ENCODE measurements at regions not wholly inside any gene's neighbourhood (a gene's known extent, or its start where the extent isn't known, plus 50 kb on each side); places are given as distances from the start of the nearest gene placed in this dataset.
"Not testable (repeated sequence)": the region's sequence is repeated elsewhere in the genome, so short reads cannot be mapped to it uniquely, and the experiment has no call there.

- FAIRE-seq (no peak), DNase-seq (ENCODE audit: low spot score) (no peak)
Measured at GRCh38 chr20:54984104-54984448, 508.7 kb downstream of the DOK5 start.

GRCh38 chr20:54983394-54984103, 508.2 kb downstream of the DOK5 start:
- FAIRE-seq; DNase-seq (ENCODE audit: low spot score): not testable (repeated sequence)

GRCh38 chr20:54981175-54981574, 505.8 kb downstream of the DOK5 start:
- DNase-seq (ENCODE audit: low spot score), result no peak
- no peak for FAIRE-seq

DNA sequence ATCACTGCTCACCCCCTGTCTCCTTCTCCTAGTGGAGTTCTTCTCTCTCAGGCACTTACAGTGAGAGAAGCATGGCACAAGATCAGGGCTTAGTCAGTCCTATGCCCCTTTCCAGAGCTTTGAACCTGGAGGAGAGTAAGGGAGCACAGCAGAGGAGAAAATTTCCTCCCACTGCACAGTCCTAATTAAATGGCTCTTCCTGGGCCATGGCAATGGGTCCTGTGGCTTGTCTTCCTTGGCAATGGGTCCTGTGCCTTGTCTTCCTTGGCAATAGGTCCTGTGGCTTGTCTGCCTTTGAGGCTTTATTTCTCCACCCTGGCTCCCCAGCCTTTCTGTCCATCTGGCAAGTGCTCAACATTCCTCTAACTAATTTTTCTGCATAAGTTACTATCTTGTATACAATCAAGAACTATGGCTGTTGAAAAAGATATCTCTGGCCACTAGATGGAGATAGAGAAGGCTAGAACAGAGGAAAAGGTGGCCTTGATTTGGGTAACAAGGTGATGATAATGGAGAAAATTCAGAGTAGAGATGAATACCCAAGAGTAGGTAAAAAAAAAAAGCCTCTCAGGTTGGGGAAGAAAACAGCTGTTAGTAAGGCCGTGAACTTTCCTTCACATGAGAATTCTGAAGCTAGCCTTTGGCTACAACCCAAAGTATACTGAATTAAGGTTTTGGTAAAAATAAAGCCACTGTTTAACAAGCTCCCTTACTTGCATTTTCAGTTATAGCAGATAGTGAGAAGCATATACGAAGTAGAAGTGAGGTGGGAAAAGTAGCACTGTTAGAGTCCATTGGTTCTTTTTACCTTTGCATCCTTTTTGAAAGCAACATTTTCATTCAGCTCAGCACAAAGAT, 504.9 kb downstream of the DOK5 start:
- FAIRE-seq (peak; percentile 89), DNase-seq (ENCODE audit: low spot score) (peak; percentile 55)

- no peak for DNase-seq (ENCODE audit: low spot score)
- no peak for FAIRE-seq
Measured at GRCh38 chr20:54950304-54950703, 474.9 kb downstream of the DOK5 start.

DNA sequence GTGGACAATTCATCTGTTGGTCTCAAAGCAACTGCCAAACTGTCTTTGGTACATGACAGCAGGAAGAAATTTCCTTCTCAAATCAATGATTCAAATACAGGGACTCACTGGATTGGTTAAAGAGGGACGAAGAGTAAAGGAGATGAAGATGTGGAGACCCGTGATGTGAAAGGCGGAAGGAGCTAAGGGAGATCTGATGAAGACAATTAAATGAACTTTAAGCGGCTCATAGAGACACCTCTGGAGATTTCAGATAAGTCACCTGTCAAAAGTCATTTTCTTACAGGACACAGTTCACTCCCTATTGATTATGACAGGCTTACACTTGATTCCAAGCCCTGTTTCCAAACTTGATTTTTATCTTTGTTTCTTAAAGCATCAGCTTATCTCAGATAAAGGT, 466.3 kb downstream of the DOK5 start:
- DNase-seq (ENCODE audit: low spot score) (no peak), FAIRE-seq (no peak)

GRCh38 chr20:54940522-54940921, 465.1 kb downstream of the DOK5 start:
- FAIRE-seq (no peak), DNase-seq (ENCODE audit: low spot score) (no peak)

- no peak for FAIRE-seq
Measured at GRCh38 chr20:54938707-54939106, 463.3 kb downstream of the DOK5 start.

DNA sequence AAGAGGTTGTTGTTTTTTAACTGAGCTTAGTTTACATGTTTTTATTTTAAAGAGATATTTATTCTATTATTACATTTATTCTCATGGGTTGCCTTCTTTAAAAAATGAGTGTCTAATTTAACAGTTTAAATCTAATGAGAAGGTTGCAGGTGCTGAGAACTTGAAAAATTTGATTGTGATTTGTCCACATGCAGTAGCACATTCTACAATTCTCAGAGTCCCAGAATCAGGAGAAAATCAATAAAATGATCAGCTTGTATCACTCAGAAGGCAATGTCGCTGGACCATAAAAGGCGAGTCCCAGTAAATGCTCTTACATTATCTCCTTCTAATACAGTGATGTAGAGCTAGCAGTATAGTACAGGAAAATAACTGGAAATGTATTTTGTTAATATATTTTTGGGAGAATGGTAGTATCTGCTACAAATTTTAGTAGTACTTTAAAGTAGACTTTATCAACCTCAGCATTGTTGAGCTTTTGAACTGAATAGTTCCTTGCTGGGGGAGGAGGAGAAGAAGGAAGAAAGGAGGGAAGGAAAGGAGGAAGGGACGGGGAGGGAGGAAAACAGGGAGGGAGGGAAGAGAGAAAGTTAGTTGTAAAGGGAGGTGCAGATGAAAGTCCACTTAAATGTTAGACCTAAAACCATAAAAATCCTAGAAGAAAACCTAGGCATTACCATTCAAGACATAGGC, 458.0 kb downstream of the DOK5 start:
- DNase-seq (ENCODE audit: low spot score), result no peak
- FAIRE-seq, result no peak

More at GRCh38 chr20:54938707-54939106, 463.3 kb downstream of the DOK5 start:
- no peak for DNase-seq (ENCODE audit: low spot score)

- no peak for FAIRE-seq
- DNase-seq (ENCODE audit: low spot score), result no peak
Measured at GRCh38 chr20:54929191-54929590, 453.8 kb downstream of the DOK5 start.

DNA sequence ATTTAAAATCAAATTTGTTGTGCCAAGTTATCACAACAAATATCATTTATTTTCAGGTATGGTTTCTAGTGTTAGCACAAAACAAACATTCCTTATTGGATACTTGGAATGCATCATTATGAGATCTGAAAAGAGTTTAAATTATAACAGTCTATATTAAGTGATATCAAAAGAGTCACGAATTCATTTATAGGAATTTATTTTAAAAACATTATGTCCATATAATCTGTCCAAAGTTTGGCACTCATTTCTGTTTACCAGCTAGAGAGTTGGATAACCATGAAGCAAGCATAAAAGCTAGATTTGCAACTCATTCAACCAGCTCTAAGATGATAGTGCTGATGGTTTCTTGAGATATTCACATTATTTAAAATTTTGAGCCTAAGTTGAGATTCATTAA, 453.2 kb downstream of the DOK5 start:
- FAIRE-seq (no peak), DNase-seq (ENCODE audit: low spot score) (no peak)

DNA sequence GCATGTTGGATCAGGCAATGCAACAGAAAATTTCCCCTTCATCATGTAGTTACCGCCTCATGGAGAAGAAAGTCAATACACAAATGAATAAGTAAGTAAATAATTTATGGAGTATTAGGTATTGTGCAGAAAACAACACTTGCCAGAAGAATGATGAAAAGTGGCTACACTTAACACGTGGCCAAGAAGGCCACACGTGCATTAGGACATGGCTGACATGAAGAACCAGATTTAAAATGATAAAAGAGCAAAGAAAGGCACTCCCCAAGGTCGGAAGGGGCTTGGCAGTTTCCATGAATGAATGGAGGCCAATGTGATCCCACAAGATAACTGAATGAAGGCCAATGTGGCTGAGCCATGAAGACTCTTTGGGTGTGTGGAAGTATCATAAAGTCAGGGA, 447.2 kb downstream of the DOK5 start:
- DNase-seq (ENCODE audit: low spot score), result no peak
- FAIRE-seq, result no peak

GRCh38 chr20:54922096-54922495, 446.7 kb downstream of the DOK5 start:
- no peak for FAIRE-seq
- no peak for DNase-seq (ENCODE audit: low spot score)

- DNase-seq (ENCODE audit: low spot score) (no peak), FAIRE-seq (no peak)
Measured at GRCh38 chr20:54920491-54920890, 445.1 kb downstream of the DOK5 start.

- not testable (repeated sequence) for FAIRE-seq
Measured at GRCh38 chr20:54918993-54919392, 443.6 kb downstream of the DOK5 start.

DNA sequence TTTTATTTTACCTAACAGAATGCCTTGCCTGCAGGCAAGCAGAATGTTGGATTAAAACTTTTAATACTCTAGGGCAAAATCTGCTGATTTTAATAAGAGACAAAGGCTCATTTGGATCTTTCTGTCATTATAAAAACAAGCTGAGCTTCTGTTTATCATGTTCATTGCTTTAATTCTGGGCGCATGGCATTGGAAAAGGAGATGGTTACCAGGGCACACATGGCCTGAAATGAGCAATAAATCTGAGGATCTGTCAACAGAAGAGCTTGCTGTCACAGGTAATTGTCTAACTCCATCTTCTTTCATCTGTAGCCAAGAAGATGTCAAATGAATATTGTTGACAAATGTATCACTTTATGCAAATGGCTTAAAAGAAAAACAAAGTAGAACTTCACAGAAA, 439.6 kb downstream of the DOK5 start:
- no peak for FAIRE-seq

More at GRCh38 chr20:54918993-54919392, 443.6 kb downstream of the DOK5 start:
- not testable (repeated sequence) for DNase-seq (ENCODE audit: low spot score)

DNA sequence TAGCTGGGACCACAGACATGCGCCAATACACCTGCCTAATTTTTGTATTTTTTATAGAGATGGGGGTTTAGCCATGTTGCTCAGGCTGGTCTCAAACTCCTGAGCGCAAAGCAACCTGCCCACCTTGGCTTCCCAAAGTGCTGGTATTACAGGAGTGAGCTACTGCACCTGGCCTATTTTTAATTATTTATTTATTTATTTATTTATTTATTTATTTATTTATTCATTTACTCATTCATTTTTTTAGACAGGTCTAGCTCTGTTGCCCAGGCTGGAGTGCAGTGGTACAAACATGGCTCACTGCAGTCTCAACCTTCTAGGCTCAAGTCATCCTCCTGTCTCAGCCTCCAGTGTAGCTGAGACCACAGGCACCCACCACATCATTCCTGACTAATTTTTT, 434.3 kb downstream of the DOK5 start:
- no peak for FAIRE-seq
- no peak for DNase-seq (ENCODE audit: low spot score)

More for the DNA sequence above, 439.6 kb downstream of the DOK5 start:
- no peak for DNase-seq (ENCODE audit: low spot score)

DNA sequence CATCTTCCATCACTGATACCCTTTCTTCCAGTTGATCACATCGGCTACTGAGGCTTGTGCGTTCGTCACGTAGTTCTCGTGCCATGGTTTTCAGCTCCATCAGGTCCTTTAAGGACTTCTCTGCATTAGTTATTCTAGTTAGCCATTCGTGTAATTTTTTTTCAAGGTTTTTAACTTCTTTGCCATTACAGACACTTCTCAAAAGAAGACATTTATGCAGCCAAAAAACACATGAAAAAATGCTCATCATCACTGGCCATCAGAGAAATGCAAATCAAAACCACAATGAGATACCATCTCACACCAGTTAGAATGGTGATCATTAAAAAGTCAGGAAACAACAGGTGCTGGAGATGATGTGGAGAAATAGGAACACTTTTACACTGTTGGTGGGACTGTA, 430.7 kb downstream of the DOK5 start:
- FAIRE-seq; DNase-seq (ENCODE audit: low spot score): not testable (repeated sequence)

DNA sequence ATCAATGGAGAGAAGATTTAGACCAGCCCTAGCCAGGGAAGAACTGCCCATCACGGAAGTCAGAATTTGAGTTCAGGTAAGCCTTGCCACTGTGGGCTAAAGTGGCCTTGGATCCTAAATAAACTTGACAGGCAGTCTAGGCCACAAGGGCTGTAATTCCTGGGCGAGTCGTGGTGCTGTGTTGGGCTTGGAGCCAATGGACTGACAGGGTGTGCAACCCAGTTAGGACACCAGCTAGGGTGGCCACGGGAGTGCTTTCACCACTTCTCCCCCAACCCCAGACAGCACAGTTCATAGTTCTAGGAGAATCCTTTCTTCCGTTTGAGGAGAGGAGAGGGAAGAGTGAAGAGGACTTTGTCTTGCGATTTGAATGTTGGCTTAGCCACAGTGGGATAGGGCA, 422.4 kb downstream of the DOK5 start:
- FAIRE-seq (peak; percentile 92), DNase-seq (ENCODE audit: low spot score) (no peak)

GRCh38 chr20:54891907-54892306, 416.5 kb downstream of the DOK5 start:
- FAIRE-seq, result no peak
- no peak for DNase-seq (ENCODE audit: low spot score)

GRCh38 chr20:54879393-54879792, 404.0 kb downstream of the DOK5 start:
- FAIRE-seq, result no peak

DNA sequence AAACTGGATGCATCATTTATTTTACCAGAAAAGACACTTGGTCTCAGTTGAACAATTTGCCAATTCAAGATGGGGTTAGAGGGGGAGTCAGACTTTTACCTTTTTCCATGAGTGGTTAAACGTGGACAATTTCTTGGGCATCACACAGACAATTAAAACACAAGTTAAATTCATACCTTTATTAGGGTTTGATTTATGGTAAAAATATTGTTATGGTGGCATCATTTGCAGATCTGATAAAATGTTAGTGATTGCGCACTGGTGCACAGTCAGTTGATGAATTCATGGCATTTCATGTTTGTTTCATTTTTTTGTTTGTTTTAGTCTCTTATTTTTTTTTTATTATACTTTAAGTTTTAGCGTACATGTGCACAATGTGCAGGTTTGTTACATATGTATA, 399.9 kb downstream of the DOK5 start:
- FAIRE-seq (no peak), DNase-seq (ENCODE audit: low spot score) (no peak)

More at GRCh38 chr20:54879393-54879792, 404.0 kb downstream of the DOK5 start:
- no peak for DNase-seq (ENCODE audit: low spot score)
